ENCODE measurements at regions not wholly inside any gene's neighbourhood (a gene's known extent, or its start where the extent isn't known, plus 50 kb on each side); places are given as distances from the start of the nearest gene placed in this dataset.

- H3K9me3 ChIP-seq: peaks cover 0 to 16% (median 0%) of the 10 kb centered on the region in 8 donors
- WGBS, 5 donors: 74 to 84% (median 81%) methylated on average over 6 of the region's 6 CpGs
- no peaks in the 10 kb centered on the region for H3K36me3 ChIP-seq
- TF ChIP-seq POLR2AphosphoS5 (IDR thresholded peaks at IDR 0.05) (no peak), POLR2A (IDR thresholded peaks at IDR 0.05) (no peak), CTCF (IDR thresholded peaks at IDR 0.05 in 8 of 11, conservative IDR thresholded peaks at IDR 0.05 in 3 of 11) (no peak)
- intact Hi-C loops (cut with DNase I; ENCODE audit: low total_unique reads): no loop called here
- no peak overlapping the region for H3K4me3 ChIP-seq
- no peaks in the 10 kb centered on the region for H3K27me3 ChIP-seq (replicated peaks in 1 of 7)
- H3K4me1 ChIP-seq: no peaks in the 10 kb centered on the region
- no peak for DNase-seq
- H3K27ac ChIP-seq: no peak overlapping the region
Measured at GRCh38 chr4:4800646-4801408, 58.6 kb upstream of the MSX1 start.

DNA sequence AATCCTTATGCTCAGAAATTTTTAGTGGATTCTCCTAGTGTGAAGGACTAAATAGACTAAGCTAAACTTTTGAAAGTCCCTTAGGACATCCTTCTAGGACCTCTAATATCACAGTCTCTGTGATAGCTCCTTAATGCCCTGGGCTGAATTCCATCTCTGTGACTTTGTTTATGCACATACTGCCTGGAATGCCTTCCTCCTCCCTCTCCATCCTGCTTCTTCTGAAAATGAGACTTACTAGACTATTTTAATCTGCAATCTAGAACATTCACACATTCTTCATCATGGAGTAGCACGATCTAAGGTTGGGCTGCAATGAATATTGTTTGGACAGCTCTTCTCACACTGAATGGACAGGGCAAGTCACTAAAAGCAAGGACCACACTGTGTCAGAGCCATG is 65.0 kb upstream of the MSX1 start:
- H3K27me3 ChIP-seq (replicated peaks in 1 of 7): no peaks in the 10 kb centered on the region
- intact Hi-C loops (cut with DNase I; ENCODE audit: low total_unique reads): no loop called here
- no peaks in the 10 kb centered on the region for H3K4me1 ChIP-seq
- TF ChIP-seq POLR2A (IDR thresholded peaks at IDR 0.05): no peak
- no peak for TF ChIP-seq CTCF (IDR thresholded peaks at IDR 0.05 in 8 of 11, conservative IDR thresholded peaks at IDR 0.05 in 3 of 11)
- TF ChIP-seq POLR2AphosphoS5 (IDR thresholded peaks at IDR 0.05): no peak
- no peak overlapping the region for H3K4me3 ChIP-seq
- peaks cover 0 to 38% (median 9%) of the 10 kb centered on the region in 8 donors for H3K9me3 ChIP-seq
- H3K36me3 ChIP-seq: no peaks in the 10 kb centered on the region
- H3K27ac ChIP-seq: no peak overlapping the region
- DNase-seq: no peak
- 59 to 82% (median 68%) methylated on average over 1 of the region's 1 CpG for WGBS, 5 donors

GRCh38 chr4:4792466-4792865 is 67.0 kb upstream of the MSX1 start:
- intact Hi-C loops (cut with DNase I; ENCODE audit: low total_unique reads): no loop called here
- H3K9me3 ChIP-seq: peaks cover 0 to 54% (median 28%) of the 10 kb centered on the region in 8 donors
- no peak for DNase-seq
- 72 to 87% (median 75%) methylated on average over 4 of the region's 4 CpGs for WGBS, 5 donors
- peak overlapping the region in 2 of 8 donors; percentile 33 to 39 for H3K27ac ChIP-seq
- H3K36me3 ChIP-seq: no peaks in the 10 kb centered on the region
- no peaks in the 10 kb centered on the region for H3K27me3 ChIP-seq (replicated peaks in 1 of 7)
- H3K4me3 ChIP-seq: no peak overlapping the region
- H3K4me1 ChIP-seq: no peaks in the 10 kb centered on the region
- TF ChIP-seq CTCF (IDR thresholded peaks at IDR 0.05 in 8 of 11, conservative IDR thresholded peaks at IDR 0.05 in 3 of 11) (no peak), POLR2AphosphoS5 (IDR thresholded peaks at IDR 0.05) (no peak), POLR2A (IDR thresholded peaks at IDR 0.05) (no peak)

DNA sequence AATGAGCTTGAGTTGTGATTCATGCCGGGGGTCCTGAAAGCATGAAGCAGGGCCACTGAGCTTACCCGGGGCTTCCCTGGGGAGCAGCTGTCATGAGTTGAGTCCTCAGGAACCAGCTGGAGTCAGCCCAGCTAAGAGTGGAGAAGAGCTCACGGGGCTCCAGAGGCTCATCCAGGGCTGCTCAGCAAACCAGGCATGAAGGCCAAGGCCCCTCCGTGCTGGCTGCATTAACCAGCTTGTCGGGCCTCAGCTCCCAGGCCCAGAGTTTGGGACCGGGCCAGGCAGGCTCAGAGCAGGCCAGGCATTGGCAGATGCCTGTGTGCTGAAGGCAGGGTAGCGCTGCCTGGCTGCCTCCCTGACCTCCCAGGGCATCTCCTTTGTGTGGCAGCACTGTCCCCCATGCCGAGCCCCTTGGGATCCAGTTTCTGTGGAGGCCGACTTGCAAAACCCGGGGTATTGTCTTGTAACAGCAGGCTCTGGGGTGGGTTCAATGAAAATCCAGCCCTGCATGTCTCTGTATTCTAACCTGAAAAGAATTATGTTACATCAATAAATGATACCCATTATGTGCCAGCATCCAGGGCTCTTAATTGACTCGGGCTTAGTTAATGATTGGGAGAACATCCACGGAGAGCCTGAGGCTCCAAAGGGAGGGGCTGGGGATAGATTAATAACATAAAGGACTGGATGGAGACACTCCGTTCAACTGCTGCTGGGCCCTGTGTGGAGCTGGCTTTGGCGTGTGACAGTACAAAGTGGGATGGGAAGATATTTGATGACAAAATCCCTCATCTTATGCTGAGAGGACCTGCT is 68.0 kb upstream of the MSX1 start:
- no peaks in the 10 kb centered on the region for H3K27me3 ChIP-seq (replicated peaks in 1 of 7)
- no peak overlapping the region for H3K4me3 ChIP-seq
- TF ChIP-seq CTCF (IDR thresholded peaks at IDR 0.05 in 8 of 11, conservative IDR thresholded peaks at IDR 0.05 in 3 of 11): no peak
- no peak for TF ChIP-seq POLR2A (IDR thresholded peaks at IDR 0.05)
- no peak for TF ChIP-seq POLR2AphosphoS5 (IDR thresholded peaks at IDR 0.05)
- intact Hi-C loops (cut with DNase I; ENCODE audit: low total_unique reads): no loop called here
- H3K27ac ChIP-seq: peak overlapping the region in 1 of 8 donors; percentile 33
- DNase-seq: no peak
- H3K9me3 ChIP-seq: peaks cover 0 to 52% (median 36%) of the 10 kb centered on the region in 8 donors
- H3K4me1 ChIP-seq: no peaks in the 10 kb centered on the region
- no peaks in the 10 kb centered on the region for H3K36me3 ChIP-seq
- WGBS, 5 donors: 61 to 86% (median 78%) methylated on average over 10 to 14 of the region's 14 CpGs

Measured in spleen (tissue), 11 donors.